ENCODE measurements at regions not wholly inside any gene's neighbourhood (a gene's known extent, or its start where the extent isn't known, plus 50 kb on each side); places are given as distances from the start of the nearest gene placed in this dataset.

DNA sequence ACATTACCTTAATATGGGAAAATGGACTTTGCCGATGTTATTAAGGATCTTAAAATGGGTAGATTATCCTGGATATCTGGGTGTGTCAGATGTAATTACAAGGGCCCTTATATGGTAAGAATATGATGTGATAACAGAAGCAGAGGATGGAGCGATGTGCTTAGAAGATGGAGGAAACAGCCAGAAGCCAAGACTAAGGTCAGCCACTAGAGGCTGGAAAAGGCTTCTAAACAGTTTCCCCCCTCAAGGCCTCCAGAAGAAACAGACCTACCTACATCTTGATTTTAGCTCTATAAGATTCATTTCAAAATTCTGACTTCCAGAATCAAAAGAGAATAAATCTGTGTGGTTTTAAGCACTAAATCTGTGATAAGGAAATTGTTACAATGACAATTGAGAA, 131.9 kb downstream of the CAAP1 start:
- Histone ChIP-seq H3K9me3 (no peaks in the 10 kb centered on the region), H3K4me1 (no peaks in the 10 kb centered on the region), H3K4me3 (no peak overlapping the region), H3K27ac (no peak overlapping the region), H3K27me3 (no peaks in the 10 kb centered on the region), H3K36me3 (replicated peaks in 1 of 2; ENCODE audit: insufficient read depth in 1 of 2, low read depth in 2 of 2) (no peaks in the 10 kb centered on the region)
- 86 to 89% methylated on average over 2 of the region's 2 CpGs for WGBS, 2 donors
- intact Hi-C loops (cut with DNase I), result no loop called here
- no peak for DNase-seq
- no peak for ATAC-seq
- no peak for TF ChIP-seq POLR2A (IDR thresholded peaks at IDR 0.05)
- TF ChIP-seq, protein P1, sequence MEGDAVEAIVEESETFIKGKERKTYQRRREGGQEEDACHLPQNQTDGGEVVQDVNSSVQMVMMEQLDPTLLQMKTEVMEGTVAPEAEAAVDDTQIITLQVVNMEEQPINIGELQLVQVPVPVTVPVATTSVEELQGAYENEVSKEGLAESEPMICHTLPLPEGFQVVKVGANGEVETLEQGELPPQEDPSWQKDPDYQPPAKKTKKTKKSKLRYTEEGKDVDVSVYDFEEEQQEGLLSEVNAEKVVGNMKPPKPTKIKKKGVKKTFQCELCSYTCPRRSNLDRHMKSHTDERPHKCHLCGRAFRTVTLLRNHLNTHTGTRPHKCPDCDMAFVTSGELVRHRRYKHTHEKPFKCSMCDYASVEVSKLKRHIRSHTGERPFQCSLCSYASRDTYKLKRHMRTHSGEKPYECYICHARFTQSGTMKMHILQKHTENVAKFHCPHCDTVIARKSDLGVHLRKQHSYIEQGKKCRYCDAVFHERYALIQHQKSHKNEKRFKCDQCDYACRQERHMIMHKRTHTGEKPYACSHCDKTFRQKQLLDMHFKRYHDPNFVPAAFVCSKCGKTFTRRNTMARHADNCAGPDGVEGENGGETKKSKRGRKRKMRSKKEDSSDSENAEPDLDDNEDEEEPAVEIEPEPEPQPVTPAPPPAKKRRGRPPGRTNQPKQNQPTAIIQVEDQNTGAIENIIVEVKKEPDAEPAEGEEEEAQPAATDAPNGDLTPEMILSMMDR (IDR thresholded peaks at IDR 0.05), result no peak

DNA sequence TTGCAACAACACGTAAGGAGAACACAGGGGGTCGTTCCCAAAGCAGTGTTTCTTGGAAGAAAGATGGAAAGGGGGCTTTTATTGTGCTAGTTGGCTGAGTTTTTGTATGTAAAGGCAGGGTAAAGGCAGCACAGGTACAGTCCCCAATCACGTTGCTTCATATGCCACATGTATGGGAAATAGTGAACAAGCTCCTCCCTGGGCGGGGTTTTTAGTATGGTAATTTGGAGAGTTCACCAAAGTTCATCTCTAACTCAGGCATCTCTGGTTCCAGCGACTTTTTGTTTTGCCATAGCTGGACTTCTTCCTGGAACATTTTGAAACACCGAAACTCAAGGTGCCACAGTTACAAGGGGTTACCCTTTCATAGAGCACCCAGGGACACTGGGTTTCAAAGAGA, 133.9 kb downstream of the CAAP1 start:
- TF ChIP-seq, protein P1 (IDR thresholded peaks at IDR 0.05), result no peak
- no peak for TF ChIP-seq POLR2A (IDR thresholded peaks at IDR 0.05)
- Histone ChIP-seq H3K27me3 (no peaks in the 10 kb centered on the region), H3K4me3 (no peak overlapping the region), H3K4me1 (no peaks in the 10 kb centered on the region), H3K9me3 (no peaks in the 10 kb centered on the region), H3K27ac (no peak overlapping the region), H3K36me3 (replicated peaks in 1 of 2; ENCODE audit: insufficient read depth in 1 of 2, low read depth in 2 of 2) (no peaks in the 10 kb centered on the region)
- ATAC-seq (no peak), DNase-seq (no peak)
- intact Hi-C loops (cut with DNase I), result no loop called here
- 41 to 65% methylated on average over 6 of the region's 6 CpGs for WGBS, 2 donors

DNA sequence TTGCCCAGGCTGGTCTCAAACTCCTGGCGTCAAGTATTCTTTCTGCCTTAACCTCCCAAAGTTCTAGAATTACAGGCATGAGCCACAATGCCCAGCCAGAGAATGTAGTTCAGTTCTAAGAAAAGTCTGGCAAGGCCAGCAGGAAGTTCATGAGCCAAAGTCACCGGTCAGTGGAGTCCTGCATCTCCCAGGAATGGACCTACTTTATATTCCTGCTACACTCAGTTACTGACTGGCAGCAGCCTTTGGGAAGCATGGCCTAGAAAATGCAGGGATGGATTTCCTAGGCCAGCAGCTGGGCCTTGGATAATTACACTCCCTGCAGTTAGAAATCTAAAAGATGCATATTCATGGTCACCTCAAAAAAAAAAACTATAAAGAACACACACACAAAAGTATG, 135.7 kb downstream of the CAAP1 start:
- no peaks in the 10 kb centered on the region for H3K4me1 ChIP-seq
- H3K27me3 ChIP-seq, result no peaks in the 10 kb centered on the region
- no peaks in the 10 kb centered on the region for H3K9me3 ChIP-seq
- H3K27ac ChIP-seq, result no peak overlapping the region
- H3K4me3 ChIP-seq, result no peak overlapping the region
- WGBS, 2 donors, result 73 to 90% methylated on average over 2 of the region's 2 CpGs
- DNase-seq (no peak), ATAC-seq (no peak)
- TF ChIP-seq, protein P1 (IDR thresholded peaks at IDR 0.05), result no peak
- TF ChIP-seq POLR2A (IDR thresholded peaks at IDR 0.05), result no peak
- intact Hi-C loops (cut with DNase I), result no loop called here
- no peaks in the 10 kb centered on the region for H3K36me3 ChIP-seq (replicated peaks in 1 of 2; ENCODE audit: insufficient read depth in 1 of 2, low read depth in 2 of 2)

DNA sequence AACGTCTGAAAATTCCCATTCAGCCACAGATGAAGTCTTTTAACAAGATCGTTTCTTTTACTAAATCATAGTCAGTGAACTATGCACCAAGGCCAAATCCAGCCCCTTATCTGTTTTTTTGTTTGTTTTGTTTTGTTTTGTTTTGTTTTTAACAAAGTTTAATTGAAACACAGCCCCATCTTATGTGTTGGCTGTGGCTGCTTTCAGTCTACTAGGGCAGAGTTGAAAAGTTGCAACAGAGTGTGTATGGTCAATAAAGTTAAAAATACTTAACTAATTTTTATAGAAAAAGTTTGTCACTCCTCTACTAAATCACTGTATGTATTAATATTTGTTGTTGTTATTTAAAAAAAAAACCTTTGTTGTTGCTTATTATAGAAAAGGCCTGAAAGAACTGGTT, 137.1 kb downstream of the CAAP1 start:
- Histone ChIP-seq H3K36me3 (replicated peaks in 1 of 2; ENCODE audit: insufficient read depth in 1 of 2, low read depth in 2 of 2) (no peaks in the 10 kb centered on the region), H3K4me3 (no peak overlapping the region), H3K9me3 (no peaks in the 10 kb centered on the region), H3K27ac (no peak overlapping the region), H3K27me3 (no peaks in the 10 kb centered on the region), H3K4me1 (no peaks in the 10 kb centered on the region)
- TF ChIP-seq, protein P1 (IDR thresholded peaks at IDR 0.05), result no peak
- no peak for TF ChIP-seq POLR2A (IDR thresholded peaks at IDR 0.05)
- ATAC-seq (no peak), DNase-seq (no peak)
- whole genome bisulfite sequencing, 2 donors, result 23 to 35% methylated on average over 2 of the region's 2 CpGs
- intact Hi-C loops (cut with DNase I), result no loop called here

DNA sequence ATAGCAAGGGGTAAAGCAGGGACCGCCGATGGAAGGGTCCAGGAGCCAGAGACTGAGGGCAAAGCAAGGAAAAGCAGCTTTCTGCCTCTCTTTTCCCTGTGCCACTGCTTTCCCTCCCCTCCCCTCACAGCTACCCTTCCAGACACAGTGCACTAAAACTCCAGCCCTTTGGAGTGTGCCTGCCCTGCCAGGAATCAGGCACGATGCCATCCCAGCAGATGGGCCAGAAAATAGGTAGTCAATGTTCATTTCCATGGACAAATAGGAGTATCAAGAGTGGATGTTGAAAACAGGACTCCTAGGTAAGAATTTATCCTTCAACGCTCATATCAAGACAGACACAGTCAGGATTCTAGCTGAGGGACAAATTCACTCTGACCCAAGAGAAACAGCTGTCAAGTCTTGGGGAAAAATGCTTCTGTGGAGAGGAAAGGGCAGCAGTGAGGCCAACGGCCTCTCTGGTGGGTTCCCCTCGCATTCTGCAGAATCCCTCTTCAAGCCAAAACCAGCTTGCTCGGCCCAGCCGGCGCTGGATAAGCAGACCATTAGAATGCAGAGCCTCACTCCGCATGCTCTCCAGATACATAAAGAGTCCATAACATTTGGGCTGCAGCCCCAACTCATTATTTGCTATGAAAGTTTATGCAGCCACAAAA, 138.0 kb downstream of the CAAP1 start:
- TF ChIP-seq, protein P1 (IDR thresholded peaks at IDR 0.05), result no peak
- TF ChIP-seq POLR2A (IDR thresholded peaks at IDR 0.05), result no peak
- intact Hi-C loops (cut with DNase I), result no loop called here
- Histone ChIP-seq H3K4me3 (no peak overlapping the region), H3K27ac (no peak overlapping the region), H3K27me3 (no peaks in the 10 kb centered on the region), H3K36me3 (replicated peaks in 1 of 2; ENCODE audit: insufficient read depth in 1 of 2, low read depth in 2 of 2) (no peaks in the 10 kb centered on the region), H3K4me1 (no peaks in the 10 kb centered on the region), H3K9me3 (no peaks in the 10 kb centered on the region)
- DNase-seq, result no peak
- no peak for ATAC-seq
- WGBS, 2 donors, result 81 to 84% methylated on average over 10 of the region's 10 CpGs

All from body of pancreas (tissue), 4 donors.